ENCODE measurements at regions not wholly inside any gene's neighbourhood (a gene's known extent, or its start where the extent isn't known, plus 50 kb on each side); places are given as distances from the start of the nearest gene placed in this dataset.
A peak's percentile ranks its signal among the peaks of the same experiment; 100 is the strongest.

DNA sequence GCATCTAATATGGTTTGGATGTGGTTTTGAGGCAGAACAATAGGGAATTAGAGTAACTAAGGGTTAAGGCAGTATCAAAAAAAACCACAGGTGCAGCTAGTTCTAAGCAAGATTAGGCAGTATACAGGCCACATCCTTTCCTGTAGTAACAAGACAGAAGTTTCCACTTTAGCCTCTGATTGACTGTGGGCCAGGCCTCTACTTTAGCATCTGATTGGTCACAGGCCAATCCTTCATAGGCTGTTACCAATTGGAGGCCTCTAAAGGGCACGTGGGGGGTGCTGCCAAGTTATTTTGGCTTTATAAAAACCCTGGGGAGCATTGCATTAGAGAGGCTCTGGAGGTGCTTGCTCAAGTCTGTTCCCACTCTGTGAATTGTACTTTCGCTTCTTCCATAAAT is 144.1 kb upstream of the ST8SIA4 start:
- H3K9me1 ChIP-seq (ENCODE audit: control insufficient read depth, insufficient read depth, low read length): no peaks in the 10 kb centered on the region
- H3K36me3 ChIP-seq (ENCODE audit: control insufficient read depth, insufficient read depth, low read length): no peaks in the 10 kb centered on the region
- ATAC-seq: no peak
- no peak for DNase-seq (ENCODE audit: extremely low read depth in 1 of 4, low spot score in 3 of 4)
- no peaks in the 10 kb centered on the region for H3K79me2 ChIP-seq (ENCODE audit: control insufficient read depth, insufficient read depth, low read length)
- ChIA-PET CTCF (ENCODE audit: low intra/inter-chr PET ratio) (no interaction called here), POLR2A (no interaction called here)
- H3K4me2 ChIP-seq (ENCODE audit: insufficient read depth, low read length): no peak overlapping the region
- in situ Hi-C loops (cut with MboI) (no loop called here), intact Hi-C loops (cut with micrococcal nuclease) (no loop called here)
- no peak overlapping the region for H3K4me3 ChIP-seq
- no peak overlapping the region for H3K9ac ChIP-seq (ENCODE audit: insufficient read depth in 1 of 2, low read depth in 2 of 2, low read length in 2 of 2)
- no peak overlapping the region for H3K27ac ChIP-seq (ENCODE audit: extremely low read depth, low read depth, low read length)
- no peak overlapping the region for H2AFZ ChIP-seq (ENCODE audit: low read depth, low read length)
- no peaks in the 10 kb centered on the region for H3K9me3 ChIP-seq (replicated peaks; ENCODE audit: control insufficient read depth, insufficient read depth, low read depth, low read length)
- BruUV-seq (replicated peaks): no TSS peak
- no peaks in the 10 kb centered on the region for H4K20me1 ChIP-seq (replicated peaks; ENCODE audit: control insufficient read depth, insufficient read depth, low read length)
- TF ChIP-seq SMARCB1 (IDR thresholded peaks at IDR 0.05; ENCODE audit: insufficient read length, low read depth): no peak
- no peak for TF ChIP-seq TRIM24 (IDR thresholded peaks at IDR 0.05)
- no peak for TF ChIP-seq DACH1 (IDR thresholded peaks at IDR 0.05; ENCODE audit: partially characterized antibody)
- no peak for TF ChIP-seq DPF2 (IDR thresholded peaks at IDR 0.05)
- TF ChIP-seq ETV5 (CRISPR knock-in tag; IDR thresholded peaks at IDR 0.05; ENCODE audit: low read depth): no peak
- TF ChIP-seq SUPT5H (IDR thresholded peaks at IDR 0.05): no peak
- no peak for TF ChIP-seq HDAC1 (IDR thresholded peaks at IDR 0.05)
- no peak for FAIRE-seq
- 9% methylated on average over 2 of the region's 2 CpGs for WGBS (ENCODE audit: insufficient coverage, low coverage, missing lambda C conversion rate)
- H3K27me3 ChIP-seq (ENCODE audit: control insufficient read depth in 2 of 2, insufficient read depth in 2 of 2, low read length in 2 of 2): no peaks in the 10 kb centered on the region
- no peaks in the 10 kb centered on the region for H3K4me1 ChIP-seq (replicated peaks in 1 of 2; ENCODE audit: control insufficient read depth in 2 of 2, insufficient read depth in 2 of 2, low read length in 2 of 2)

- H3K36me3 ChIP-seq (ENCODE audit: control insufficient read depth, insufficient read depth, low read length): no peaks in the 10 kb centered on the region
- no peak overlapping the region for H3K4me3 ChIP-seq
- BruUV-seq (replicated peaks): no TSS peak
- in situ Hi-C loops (cut with MboI) (no loop called here), intact Hi-C loops (cut with micrococcal nuclease) (loop anchor here (2.0 kb wide), 1 partner anchor 143 kb away; the partner anchor contains the start of gene ST8SIA4)
- no peak for DNase-seq (ENCODE audit: extremely low read depth in 1 of 4, low spot score in 3 of 4)
- WGBS (ENCODE audit: insufficient coverage, low coverage, missing lambda C conversion rate): 12% methylated on average over 3 of the region's 3 CpGs
- no peak overlapping the region for H3K4me2 ChIP-seq (ENCODE audit: insufficient read depth, low read length)
- H3K79me2 ChIP-seq (ENCODE audit: control insufficient read depth, insufficient read depth, low read length): peaks cover 12% of the 10 kb centered on the region; the same call in 2 of the 3 replicates
- no peak for FAIRE-seq
- no peak for ATAC-seq
- H2AFZ ChIP-seq (ENCODE audit: low read depth, low read length): no peak overlapping the region
- H4K20me1 ChIP-seq (replicated peaks; ENCODE audit: control insufficient read depth, insufficient read depth, low read length): no peaks in the 10 kb centered on the region
- ChIA-PET POLR2A (interaction anchor here (0.9 kb wide), 1 partner anchor 38 kb away, joined by 3 read pairs; no protein-coding TSS in a partner anchor), CTCF (ENCODE audit: low intra/inter-chr PET ratio) (no interaction called here)
- no peak overlapping the region for H3K27ac ChIP-seq (ENCODE audit: extremely low read depth, low read depth, low read length)
- H3K9me3 ChIP-seq (replicated peaks; ENCODE audit: control insufficient read depth, insufficient read depth, low read depth, low read length): no peaks in the 10 kb centered on the region
- no peaks in the 10 kb centered on the region for H3K27me3 ChIP-seq (ENCODE audit: control insufficient read depth in 2 of 2, insufficient read depth in 2 of 2, low read length in 2 of 2)
- TF ChIP-seq RAD21 (CRISPR knock-in tag; conservative IDR thresholded peaks at IDR 0.05 in 1 of 2, IDR thresholded peaks at IDR 0.05 in 1 of 2) (peak in 1 of 2 experiments; percentile 34; a peak in 2 of 4 replicates), DPF2 (IDR thresholded peaks at IDR 0.05) (no peak), ZNF24 (IDR thresholded peaks at IDR 0.05) (0 out of 2 replicates have a peak, but pooled peaks have one; percentile 38)
- TF ChIP-seq, protein P1, sequence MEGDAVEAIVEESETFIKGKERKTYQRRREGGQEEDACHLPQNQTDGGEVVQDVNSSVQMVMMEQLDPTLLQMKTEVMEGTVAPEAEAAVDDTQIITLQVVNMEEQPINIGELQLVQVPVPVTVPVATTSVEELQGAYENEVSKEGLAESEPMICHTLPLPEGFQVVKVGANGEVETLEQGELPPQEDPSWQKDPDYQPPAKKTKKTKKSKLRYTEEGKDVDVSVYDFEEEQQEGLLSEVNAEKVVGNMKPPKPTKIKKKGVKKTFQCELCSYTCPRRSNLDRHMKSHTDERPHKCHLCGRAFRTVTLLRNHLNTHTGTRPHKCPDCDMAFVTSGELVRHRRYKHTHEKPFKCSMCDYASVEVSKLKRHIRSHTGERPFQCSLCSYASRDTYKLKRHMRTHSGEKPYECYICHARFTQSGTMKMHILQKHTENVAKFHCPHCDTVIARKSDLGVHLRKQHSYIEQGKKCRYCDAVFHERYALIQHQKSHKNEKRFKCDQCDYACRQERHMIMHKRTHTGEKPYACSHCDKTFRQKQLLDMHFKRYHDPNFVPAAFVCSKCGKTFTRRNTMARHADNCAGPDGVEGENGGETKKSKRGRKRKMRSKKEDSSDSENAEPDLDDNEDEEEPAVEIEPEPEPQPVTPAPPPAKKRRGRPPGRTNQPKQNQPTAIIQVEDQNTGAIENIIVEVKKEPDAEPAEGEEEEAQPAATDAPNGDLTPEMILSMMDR (IDR thresholded peaks at IDR 0.05 in 2 of 3, conservative IDR thresholded peaks at IDR 0.05 in 1 of 3; ENCODE audit: insufficient read depth in 2 of 3, low read depth in 1 of 3, low read length in 3 of 3): peak in 1 of 3 experiments; percentile 25; a peak in 1 of 6 replicates
- H3K9me1 ChIP-seq (ENCODE audit: control insufficient read depth, insufficient read depth, low read length): no peaks in the 10 kb centered on the region
- no peaks in the 10 kb centered on the region for H3K4me1 ChIP-seq (replicated peaks in 1 of 2; ENCODE audit: control insufficient read depth in 2 of 2, insufficient read depth in 2 of 2, low read length in 2 of 2)
- H3K9ac ChIP-seq (ENCODE audit: insufficient read depth in 1 of 2, low read depth in 2 of 2, low read length in 2 of 2): no peak overlapping the region
Observed at GRCh38 chr5:101045689-101046088, 142.6 kb upstream of the ST8SIA4 start.

All from K562 (cell line).